K562 (cell line): ENCODE measurements at regions not wholly inside any gene's neighbourhood (a gene's known extent, or its start where the extent isn't known, plus 50 kb on each side); places are given as distances from the start of the nearest gene placed in this dataset.

Source experiments
- ATAC-seq: fragments of 200-7000 bp; cut with Tn5 transposase; 3 replicates; pipeline ENCODE4 v1.9.1; 2020; ENCODE audit warnings: moderate library complexity
- BruUV-seq: library from RNA; stranded (reverse); fragments of 400-500 nt; replicated peaks from 2 replicates; lab custom pipeline; 2021; lab: Mats Ljungman, UMichigan
- CTCF ChIA-PET: fragments of 300-600 bp; formaldehyde crosslinking; extraction: SDS; loops from one replicate; lab custom pipeline; 2021; ENCODE audit warnings: low intra/inter-chr PET ratio; lab: Yijun Ruan, JAX
- POLR2A ChIA-PET: fragments of 300-600, 350-650 bp; sonication (Branson Sonifier 250); formaldehyde crosslinking; extraction: SDS; loops from one replicate; lab custom pipeline; 2021; ENCODE audit warnings: antibody characterized with exemption, inconsistent platforms; lab: Yijun Ruan, JAX
- DNase-seq, 4 experiments: peaks; one replicate each; pipeline versions ENCODE4 v3.0.0 to v3.0.0-alpha.2; 2011 to 2018; ENCODE audit warnings: low spot score in 3 of 4, mixed read lengths in 3 of 4; ENCODE audit errors: extremely low read depth in 1 of 4
- FAIRE-seq: peaks from 2 replicates; lab custom pipeline; 2011; peaks lifted over from hg19 to GRCh38; lab: Jason Lieb, UNC
- H2AFZ ChIP-seq: 2 replicates; pipeline ENCODE4 v1.6.0; 2011; ENCODE audit warnings: low read depth, low read length, control low read depth, inconsistent platforms
- H3K27ac ChIP-seq: fragments of 200-600 bp; 3 replicates; pipeline ENCODE4 v1.8.0; 2011; ENCODE audit warnings: low read depth, mild to moderate bottlenecking, control low read depth, inconsistent platforms, low read length, moderate library complexity, mixed read lengths; ENCODE audit errors: extremely low read depth
- H3K27me3 ChIP-seq, 2 experiments: fragments of 300-600 bp in 1 of 2; 2 replicates in 1 of 2; 3 replicates in 1 of 2; pipeline versions ENCODE4 v1.6.0 to v1.8.0; 2011; ENCODE audit warnings: inconsistent platforms in 2 of 2, low read length in 2 of 2, mild to moderate bottlenecking in 1 of 2, mixed read lengths in 1 of 2, moderate library complexity in 1 of 2; ENCODE audit not compliant: control insufficient read depth in 2 of 2, insufficient read depth in 2 of 2
- H3K36me3 ChIP-seq: fragments of 300-600 bp; 3 replicates; pipeline ENCODE4 v1.8.0; 2011; ENCODE audit warnings: mild to moderate bottlenecking, low read length, inconsistent platforms; ENCODE audit not compliant: control insufficient read depth, insufficient read depth
- H3K4me1 ChIP-seq, 2 experiments: fragments of 200-600 bp in 1 of 2; replicated peaks in 1 of 2; 2 replicates in 1 of 2; 3 replicates in 1 of 2; pipeline versions ENCODE4 v1.5.1 to v1.8.0; 2011; ENCODE audit warnings: inconsistent platforms in 2 of 2, low read length in 2 of 2, mild to moderate bottlenecking in 1 of 2, mixed read lengths in 1 of 2, moderate library complexity in 1 of 2; ENCODE audit not compliant: control insufficient read depth in 2 of 2, insufficient read depth in 2 of 2
- H3K4me2 ChIP-seq: 2 replicates; pipeline ENCODE4 v1.6.1; 2011; ENCODE audit warnings: low read length, control low read depth, inconsistent platforms, mixed read lengths; ENCODE audit not compliant: insufficient read depth
- H3K4me3 ChIP-seq: fragments of 200-600 bp; sonication (generic), shearing (Covaris generic); 2 replicates; pipeline ENCODE4 v1.5.1; 2016; ENCODE audit warnings: control low read depth, inconsistent platforms
- H3K79me2 ChIP-seq: fragments of 200-600 bp; 3 replicates; pipeline ENCODE4 v1.8.0; 2011; ENCODE audit warnings: low read length, inconsistent platforms; ENCODE audit not compliant: control insufficient read depth, insufficient read depth
- H3K9ac ChIP-seq, 2 experiments: 2 replicates each; pipeline versions ENCODE4 v1.6.0 to v1.6.1; 2011; ENCODE audit warnings: low read depth in 2 of 2, low read length in 2 of 2, control low read depth in 1 of 2, inconsistent platforms in 1 of 2, mild to moderate bottlenecking in 1 of 2, mixed read lengths in 1 of 2; ENCODE audit not compliant: insufficient read depth in 1 of 2
- H3K9me1 ChIP-seq: one replicate; pipeline ENCODE4 v1.6.0; 2011; ENCODE audit warnings: inconsistent platforms, mild to moderate bottlenecking, low read length, moderate library complexity; ENCODE audit not compliant: control insufficient read depth, insufficient read depth
- H3K9me3 ChIP-seq: replicated peaks from 2 replicates; pipeline ENCODE4 v1.5.1; 2011; ENCODE audit warnings: low read depth, low read length, inconsistent platforms; ENCODE audit not compliant: control insufficient read depth, insufficient read depth
- H4K20me1 ChIP-seq: replicated peaks from 2 replicates; pipeline ENCODE4 v1.6.1; 2011; ENCODE audit warnings: low read length, inconsistent platforms, mixed read lengths; ENCODE audit not compliant: control insufficient read depth, insufficient read depth
- CHD4 ChIP-seq: fragments of 200-600 bp; sonication (generic); IDR thresholded peaks from 3 replicates; pipeline ENCODE4 v1.6.1; 2012; ENCODE audit warnings: low read depth, mild to moderate bottlenecking, mixed read lengths, low read length, inconsistent platforms; ENCODE audit not compliant: insufficient read depth, insufficient replicate concordance, poor library complexity, severe bottlenecking
- FOXJ2 ChIP-seq: fragments of 200-800 bp; sonication (Bioruptor generic); IDR thresholded peaks from 2 replicates; pipeline ENCODE4 v1.6.1; 2016; ENCODE audit warnings: missing genetic modification characterization, missing compliant biosample characterization
- GABPA ChIP-seq: fragments of 200-800 bp; sonication (Bioruptor generic); conservative IDR thresholded peaks from 2 replicates; pipeline ENCODE4 v1.6.1; 2016; ENCODE audit warnings: low read depth, missing genetic modification characterization, missing compliant biosample characterization
- HEY1 ChIP-seq: fragments of 250-450 bp; sonication (Bioruptor Pico); IDR thresholded peaks from 2 replicates; pipeline ENCODE4 v1.5.0; 2020; ENCODE audit warnings: mild to moderate bottlenecking, moderate library complexity, borderline replicate concordance
- KAT7 ChIP-seq: sonication (generic); formaldehyde crosslinking; IDR thresholded peaks from 2 replicates; pipeline ENCODE4 v1.8.0; 2022; ENCODE audit warnings: missing genetic modification reagents, mild to moderate bottlenecking, borderline replicate concordance
- MCM3 ChIP-seq: fragments of 450-650 bp; IDR thresholded peaks from 2 replicates; pipeline ENCODE4 v1.6.1; 2016
- NUFIP1 ChIP-seq: fragments of 450-650 bp; IDR thresholded peaks from 2 replicates; pipeline ENCODE4 v1.6.1; 2018; ENCODE audit not compliant: partially characterized antibody
- ZC3H4 ChIP-seq: sonication (generic); formaldehyde crosslinking; IDR thresholded peaks from 2 replicates; pipeline ENCODE4 v1.9.0; 2021; ENCODE audit warnings: missing genetic modification reagents, borderline replicate concordance
- ZNF445 ChIP-seq: fragments of 250-450 bp; sonication (Bioruptor Pico); IDR thresholded peaks from 2 replicates; pipeline ENCODE4 v1.4.0; 2020; ENCODE audit warnings: low read depth, mild to moderate bottlenecking, moderate library complexity
- WGBS: fragments of 100-300 bp; shearing (Covaris generic); methylation state at CpG from one replicate; pipeline ENCODE4 v1.1.6; 2016; ENCODE audit warnings: low coverage, mixed read lengths; ENCODE audit not compliant: insufficient coverage; ENCODE audit errors: missing lambda C conversion rate; 5-methylcytosine and 5-hydroxymethylcytosine counted together
- in situ Hi-C: fragments of 300-500 bp; cut with MboI; formaldehyde crosslinking; loops from 4 replicates; pipeline ENCODE4 v1.15.0; 2018; ENCODE audit warnings: inconsistent platforms, mixed read lengths
- intact Hi-C: fragments of 100-400 bp; cut with micrococcal nuclease; formaldehyde crosslinking; loops from 2 replicates; pipeline ENCODE4 v1.14.2; 2022
- TF ChIP-seq, protein P1 (sequence below): fragments of 450-650 bp; formaldehyde crosslinking; IDR thresholded peaks from 2 replicates; pipeline ENCODE4 v1.4.0; 2022; ENCODE audit warnings: missing genetic modification characterization
- TF ChIP-seq, protein P2 (sequence below): fragments of 450-650 bp; IDR thresholded peaks from 2 replicates; pipeline ENCODE4 v1.6.1; 2016; ENCODE audit warnings: mild to moderate bottlenecking, moderate library complexity

DNA sequence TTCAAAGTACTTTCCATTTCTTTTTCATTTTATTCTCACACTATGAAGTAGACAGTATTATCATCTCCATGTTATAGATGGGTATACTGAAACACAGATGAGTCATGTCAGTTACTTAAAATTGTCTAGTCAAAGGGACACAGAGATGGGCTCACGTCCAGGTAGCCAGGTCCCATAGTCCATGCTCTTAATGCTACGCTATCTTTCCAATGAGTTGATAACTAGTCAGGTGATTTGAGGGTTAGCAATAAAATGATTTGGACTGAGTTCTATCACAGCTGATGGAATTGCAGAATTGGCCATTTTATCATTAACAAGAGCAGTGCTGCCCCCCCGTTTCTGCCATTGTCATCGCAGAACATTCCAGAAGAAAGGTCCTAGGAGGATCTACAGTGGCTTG is 318.9 kb downstream of the DLEU7 start:
- in situ Hi-C loops = no loop called here
- CTCF ChIA-PET = no interaction called here
- no peak overlapping the region for H3K4me2 ChIP-seq
- ATAC-seq (no peak), FAIRE-seq (no peak), DNase-seq (no peak)
- no peak overlapping the region for H3K27ac ChIP-seq
- no peak overlapping the region for H3K4me3 ChIP-seq
- H4K20me1 ChIP-seq = no peaks in the 10 kb centered on the region
- 71% methylated on average over 4 of the region's 4 CpGs for WGBS
- H3K27me3 ChIP-seq = no peaks in the 10 kb centered on the region
- H3K9ac ChIP-seq = no peak overlapping the region
- H3K9me1 ChIP-seq = no peaks in the 10 kb centered on the region
- no peaks in the 10 kb centered on the region for H3K9me3 ChIP-seq
- H2AFZ ChIP-seq = no peak overlapping the region
- H3K36me3 ChIP-seq = no peaks in the 10 kb centered on the region
- POLR2A ChIA-PET = no interaction called here
- no TSS peak for BruUV-seq
- intact Hi-C loops = loop anchor here (10.0 kb wide), 1 partner anchor 550 kb away; no protein-coding TSS in a partner anchor
- H3K79me2 ChIP-seq = no peaks in the 10 kb centered on the region
- peaks cover 4 to 7% of the 10 kb centered on the region in 2 experiments; a peak in 4 of 5 replicates for H3K4me1 ChIP-seq
- TF ChIP-seq CHD4 = no peak
- no peak for TF ChIP-seq ZNF445 (CRISPR knock-in tag)
- no peak for TF ChIP-seq GABPA
- no peak for TF ChIP-seq HEY1 (CRISPR knock-in tag)
- TF ChIP-seq FOXJ2 (tag) = no peak
- no peak for TF ChIP-seq NUFIP1
- TF ChIP-seq, protein P1, sequence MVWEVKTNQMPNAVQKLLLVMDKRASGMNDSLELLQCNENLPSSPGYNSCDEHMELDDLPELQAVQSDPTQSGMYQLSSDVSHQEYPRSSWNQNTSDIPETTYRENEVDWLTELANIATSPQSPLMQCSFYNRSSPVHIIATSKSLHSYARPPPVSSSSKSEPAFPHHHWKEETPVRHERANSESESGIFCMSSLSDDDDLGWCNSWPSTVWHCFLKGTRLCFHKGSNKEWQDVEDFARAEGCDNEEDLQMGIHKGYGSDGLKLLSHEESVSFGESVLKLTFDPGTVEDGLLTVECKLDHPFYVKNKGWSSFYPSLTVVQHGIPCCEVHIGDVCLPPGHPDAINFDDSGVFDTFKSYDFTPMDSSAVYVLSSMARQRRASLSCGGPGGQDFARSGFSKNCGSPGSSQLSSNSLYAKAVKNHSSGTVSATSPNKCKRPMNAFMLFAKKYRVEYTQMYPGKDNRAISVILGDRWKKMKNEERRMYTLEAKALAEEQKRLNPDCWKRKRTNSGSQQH = no peak
- TF ChIP-seq, protein P2, sequence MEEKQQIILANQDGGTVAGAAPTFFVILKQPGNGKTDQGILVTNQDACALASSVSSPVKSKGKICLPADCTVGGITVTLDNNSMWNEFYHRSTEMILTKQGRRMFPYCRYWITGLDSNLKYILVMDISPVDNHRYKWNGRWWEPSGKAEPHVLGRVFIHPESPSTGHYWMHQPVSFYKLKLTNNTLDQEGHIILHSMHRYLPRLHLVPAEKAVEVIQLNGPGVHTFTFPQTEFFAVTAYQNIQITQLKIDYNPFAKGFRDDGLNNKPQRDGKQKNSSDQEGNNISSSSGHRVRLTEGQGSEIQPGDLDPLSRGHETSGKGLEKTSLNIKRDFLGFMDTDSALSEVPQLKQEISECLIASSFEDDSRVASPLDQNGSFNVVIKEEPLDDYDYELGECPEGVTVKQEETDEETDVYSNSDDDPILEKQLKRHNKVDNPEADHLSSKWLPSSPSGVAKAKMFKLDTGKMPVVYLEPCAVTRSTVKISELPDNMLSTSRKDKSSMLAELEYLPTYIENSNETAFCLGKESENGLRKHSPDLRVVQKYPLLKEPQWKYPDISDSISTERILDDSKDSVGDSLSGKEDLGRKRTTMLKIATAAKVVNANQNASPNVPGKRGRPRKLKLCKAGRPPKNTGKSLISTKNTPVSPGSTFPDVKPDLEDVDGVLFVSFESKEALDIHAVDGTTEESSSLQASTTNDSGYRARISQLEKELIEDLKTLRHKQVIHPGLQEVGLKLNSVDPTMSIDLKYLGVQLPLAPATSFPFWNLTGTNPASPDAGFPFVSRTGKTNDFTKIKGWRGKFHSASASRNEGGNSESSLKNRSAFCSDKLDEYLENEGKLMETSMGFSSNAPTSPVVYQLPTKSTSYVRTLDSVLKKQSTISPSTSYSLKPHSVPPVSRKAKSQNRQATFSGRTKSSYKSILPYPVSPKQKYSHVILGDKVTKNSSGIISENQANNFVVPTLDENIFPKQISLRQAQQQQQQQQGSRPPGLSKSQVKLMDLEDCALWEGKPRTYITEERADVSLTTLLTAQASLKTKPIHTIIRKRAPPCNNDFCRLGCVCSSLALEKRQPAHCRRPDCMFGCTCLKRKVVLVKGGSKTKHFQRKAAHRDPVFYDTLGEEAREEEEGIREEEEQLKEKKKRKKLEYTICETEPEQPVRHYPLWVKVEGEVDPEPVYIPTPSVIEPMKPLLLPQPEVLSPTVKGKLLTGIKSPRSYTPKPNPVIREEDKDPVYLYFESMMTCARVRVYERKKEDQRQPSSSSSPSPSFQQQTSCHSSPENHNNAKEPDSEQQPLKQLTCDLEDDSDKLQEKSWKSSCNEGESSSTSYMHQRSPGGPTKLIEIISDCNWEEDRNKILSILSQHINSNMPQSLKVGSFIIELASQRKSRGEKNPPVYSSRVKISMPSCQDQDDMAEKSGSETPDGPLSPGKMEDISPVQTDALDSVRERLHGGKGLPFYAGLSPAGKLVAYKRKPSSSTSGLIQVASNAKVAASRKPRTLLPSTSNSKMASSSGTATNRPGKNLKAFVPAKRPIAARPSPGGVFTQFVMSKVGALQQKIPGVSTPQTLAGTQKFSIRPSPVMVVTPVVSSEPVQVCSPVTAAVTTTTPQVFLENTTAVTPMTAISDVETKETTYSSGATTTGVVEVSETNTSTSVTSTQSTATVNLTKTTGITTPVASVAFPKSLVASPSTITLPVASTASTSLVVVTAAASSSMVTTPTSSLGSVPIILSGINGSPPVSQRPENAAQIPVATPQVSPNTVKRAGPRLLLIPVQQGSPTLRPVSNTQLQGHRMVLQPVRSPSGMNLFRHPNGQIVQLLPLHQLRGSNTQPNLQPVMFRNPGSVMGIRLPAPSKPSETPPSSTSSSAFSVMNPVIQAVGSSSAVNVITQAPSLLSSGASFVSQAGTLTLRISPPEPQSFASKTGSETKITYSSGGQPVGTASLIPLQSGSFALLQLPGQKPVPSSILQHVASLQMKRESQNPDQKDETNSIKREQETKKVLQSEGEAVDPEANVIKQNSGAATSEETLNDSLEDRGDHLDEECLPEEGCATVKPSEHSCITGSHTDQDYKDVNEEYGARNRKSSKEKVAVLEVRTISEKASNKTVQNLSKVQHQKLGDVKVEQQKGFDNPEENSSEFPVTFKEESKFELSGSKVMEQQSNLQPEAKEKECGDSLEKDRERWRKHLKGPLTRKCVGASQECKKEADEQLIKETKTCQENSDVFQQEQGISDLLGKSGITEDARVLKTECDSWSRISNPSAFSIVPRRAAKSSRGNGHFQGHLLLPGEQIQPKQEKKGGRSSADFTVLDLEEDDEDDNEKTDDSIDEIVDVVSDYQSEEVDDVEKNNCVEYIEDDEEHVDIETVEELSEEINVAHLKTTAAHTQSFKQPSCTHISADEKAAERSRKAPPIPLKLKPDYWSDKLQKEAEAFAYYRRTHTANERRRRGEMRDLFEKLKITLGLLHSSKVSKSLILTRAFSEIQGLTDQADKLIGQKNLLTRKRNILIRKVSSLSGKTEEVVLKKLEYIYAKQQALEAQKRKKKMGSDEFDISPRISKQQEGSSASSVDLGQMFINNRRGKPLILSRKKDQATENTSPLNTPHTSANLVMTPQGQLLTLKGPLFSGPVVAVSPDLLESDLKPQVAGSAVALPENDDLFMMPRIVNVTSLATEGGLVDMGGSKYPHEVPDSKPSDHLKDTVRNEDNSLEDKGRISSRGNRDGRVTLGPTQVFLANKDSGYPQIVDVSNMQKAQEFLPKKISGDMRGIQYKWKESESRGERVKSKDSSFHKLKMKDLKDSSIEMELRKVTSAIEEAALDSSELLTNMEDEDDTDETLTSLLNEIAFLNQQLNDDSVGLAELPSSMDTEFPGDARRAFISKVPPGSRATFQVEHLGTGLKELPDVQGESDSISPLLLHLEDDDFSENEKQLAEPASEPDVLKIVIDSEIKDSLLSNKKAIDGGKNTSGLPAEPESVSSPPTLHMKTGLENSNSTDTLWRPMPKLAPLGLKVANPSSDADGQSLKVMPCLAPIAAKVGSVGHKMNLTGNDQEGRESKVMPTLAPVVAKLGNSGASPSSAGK = no peak
- no peak for TF ChIP-seq ZC3H4 (CRISPR knock-in tag)
- no peak for TF ChIP-seq MCM3
- TF ChIP-seq KAT7 (CRISPR knock-in tag) = no peak
